ENCODE measurements at regions not wholly inside any gene's neighbourhood (a gene's known extent, or its start where the extent isn't known, plus 50 kb on each side); places are given as distances from the start of the nearest gene placed in this dataset.
A peak's percentile ranks its signal among the peaks of the same experiment; 100 is the strongest.
"Not testable (repeated sequence)": the region's sequence is repeated elsewhere in the genome, so short reads cannot be mapped to it uniquely, and the experiment has no call there.

DNA sequence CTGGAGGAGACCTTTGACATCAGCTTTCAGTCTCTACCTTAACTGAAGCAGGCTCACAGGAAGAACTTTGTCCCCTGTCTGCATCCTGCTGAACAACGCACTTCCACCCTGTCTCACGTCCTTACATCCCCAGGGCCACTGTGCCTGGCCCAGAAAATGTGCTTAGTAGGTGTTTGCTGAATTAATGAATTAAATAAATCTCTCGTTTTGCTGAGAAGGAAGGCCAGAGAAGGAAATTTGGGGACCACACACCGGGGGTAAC, 54.3 kb upstream of the CREB3L1 start:
- DNase-seq = no peak

DNA sequence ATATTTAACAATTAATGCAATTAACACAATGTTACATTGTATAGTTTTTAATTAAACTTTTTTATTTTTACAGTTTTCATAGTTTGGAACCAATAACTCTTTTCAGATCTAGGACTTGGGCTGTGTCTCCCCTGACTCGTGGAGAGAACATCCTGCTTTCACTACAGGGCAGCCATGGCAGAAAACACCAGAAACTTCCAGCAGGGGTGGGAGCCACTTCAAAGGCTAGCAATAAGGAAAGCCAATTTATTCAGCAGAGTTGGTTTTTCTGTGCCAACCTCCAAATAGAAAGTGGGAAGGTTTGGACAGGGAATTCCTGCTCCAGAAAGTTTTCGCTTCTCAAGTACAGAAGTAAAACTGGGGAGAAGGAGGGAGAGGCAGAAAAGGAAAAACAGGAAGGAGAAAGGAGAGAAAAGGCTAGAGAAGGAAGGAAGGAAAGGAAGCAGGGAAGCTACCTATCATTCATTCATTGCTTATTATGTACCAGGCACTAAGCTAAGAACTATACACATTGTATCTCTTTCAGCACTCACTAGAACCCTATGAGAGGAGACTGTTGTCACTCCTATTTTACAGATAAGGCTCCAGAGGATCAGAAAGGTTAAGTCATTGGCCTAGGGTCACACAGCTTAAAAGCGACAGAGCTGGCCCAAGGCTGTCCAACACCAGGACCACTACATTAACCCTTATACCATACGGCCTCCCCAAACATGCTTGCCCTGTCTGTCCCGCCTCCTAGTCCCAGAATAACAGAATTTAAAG, 54.8 kb upstream of the CREB3L1 start:
- peak; percentile 19 for DNase-seq

DNA sequence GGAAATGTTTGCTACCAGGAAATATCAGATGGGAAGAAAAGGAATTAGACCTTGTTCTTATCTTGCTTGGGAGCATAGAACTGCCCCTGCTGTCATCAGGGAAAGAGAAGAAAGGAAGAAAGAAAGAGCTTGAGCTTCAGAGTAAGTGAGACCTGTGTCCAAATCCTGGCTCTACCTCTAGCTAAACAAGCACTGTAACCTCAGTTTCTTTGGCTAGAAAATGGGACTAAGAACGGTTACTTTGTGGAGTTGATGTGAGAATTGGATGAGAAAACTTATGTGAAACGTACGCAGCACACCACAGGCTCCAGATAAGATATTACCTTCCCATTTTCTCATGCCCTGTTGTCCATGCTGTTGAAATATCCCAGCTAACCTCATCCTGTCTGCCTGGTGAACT, 57.1 kb upstream of the CREB3L1 start:
- DNase-seq = no peak

DNA sequence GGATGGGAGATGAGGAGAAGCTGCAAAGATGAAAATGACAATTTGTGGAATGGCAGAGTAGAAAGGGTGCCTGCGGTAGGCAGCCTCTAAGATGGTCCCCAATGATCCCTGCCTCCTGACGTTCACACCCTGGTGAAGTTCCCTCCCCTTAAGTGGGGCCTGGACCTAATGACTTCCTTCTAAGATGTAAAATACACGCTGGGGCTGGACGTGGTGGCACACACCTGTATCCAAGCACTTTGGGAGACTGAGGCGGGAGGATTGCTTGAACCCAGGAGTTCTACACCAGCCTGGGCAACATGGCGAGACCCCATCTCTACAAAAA, 60.7 kb upstream of the CREB3L1 start:
- DNase-seq = no peak

DNA sequence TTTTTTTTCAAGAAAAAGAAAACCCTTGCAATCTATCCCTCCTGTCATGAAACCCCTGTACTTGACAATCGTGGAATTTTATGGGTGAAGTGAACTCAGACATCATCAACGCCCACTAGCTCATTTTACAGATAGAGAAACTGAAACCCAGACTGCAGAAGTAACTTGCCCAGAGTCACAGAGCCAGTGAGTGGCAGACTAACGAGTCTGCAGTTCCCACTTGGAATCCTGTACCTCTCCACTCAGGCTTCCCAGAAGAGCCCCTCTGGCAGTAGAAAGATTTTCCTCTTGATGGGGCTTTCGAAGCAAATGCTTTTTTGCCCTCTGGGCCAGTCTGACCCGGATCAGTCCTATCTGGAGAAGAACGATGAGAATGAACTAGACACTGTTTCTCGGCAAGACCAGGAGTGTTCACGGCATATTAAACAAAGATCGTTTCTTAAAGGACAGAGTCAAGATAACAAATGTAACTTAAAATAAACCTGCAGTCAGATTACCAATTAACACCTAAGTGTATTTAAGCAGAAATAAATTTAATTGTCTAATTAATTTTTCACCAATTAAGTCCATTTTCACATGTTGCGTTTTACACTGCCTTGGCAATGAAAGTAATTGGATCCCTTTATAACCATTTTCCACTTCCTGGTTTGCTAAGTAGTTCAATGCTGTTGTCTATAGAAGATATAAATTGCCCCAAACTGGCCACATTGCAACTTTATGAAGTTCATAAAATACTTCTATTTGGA, 61.3 kb upstream of the CREB3L1 start:
- no peak for DNase-seq

DNA sequence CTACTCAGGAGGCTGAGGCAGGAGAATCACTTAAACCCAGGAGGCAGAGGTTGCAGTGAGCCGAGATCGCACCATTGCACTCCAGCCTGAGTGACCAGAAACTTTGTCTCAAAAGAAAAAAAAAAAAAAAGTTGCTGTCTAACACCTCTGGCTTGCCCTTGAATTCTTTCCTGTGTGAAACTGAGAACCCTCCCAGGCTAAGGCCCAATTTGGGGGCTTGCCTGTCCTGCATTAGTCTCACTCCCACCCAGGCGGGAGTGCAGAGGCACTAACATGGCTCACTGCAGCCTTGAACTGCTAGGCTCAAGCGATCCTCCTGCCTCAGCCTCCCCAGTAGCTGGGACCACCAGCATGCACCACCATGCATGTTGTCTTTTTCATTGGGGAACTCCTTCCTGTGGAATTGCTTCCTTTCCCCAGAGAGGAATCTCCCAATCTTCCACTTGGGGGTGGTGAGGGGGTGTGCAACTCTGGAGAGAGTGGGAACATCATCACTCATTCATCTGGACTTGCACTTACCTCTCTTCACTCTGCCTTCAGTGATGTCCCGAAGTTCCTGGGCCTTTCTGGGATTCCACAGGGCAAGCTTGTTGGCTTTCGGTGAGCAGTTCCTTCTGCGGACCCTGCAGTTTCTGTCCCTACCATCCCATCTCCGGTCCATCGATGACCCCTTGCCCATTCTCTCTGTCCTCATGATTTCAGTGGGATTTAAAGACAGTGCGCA, 62.1 kb upstream of the CREB3L1 start:
- DNase-seq = no peak

DNA sequence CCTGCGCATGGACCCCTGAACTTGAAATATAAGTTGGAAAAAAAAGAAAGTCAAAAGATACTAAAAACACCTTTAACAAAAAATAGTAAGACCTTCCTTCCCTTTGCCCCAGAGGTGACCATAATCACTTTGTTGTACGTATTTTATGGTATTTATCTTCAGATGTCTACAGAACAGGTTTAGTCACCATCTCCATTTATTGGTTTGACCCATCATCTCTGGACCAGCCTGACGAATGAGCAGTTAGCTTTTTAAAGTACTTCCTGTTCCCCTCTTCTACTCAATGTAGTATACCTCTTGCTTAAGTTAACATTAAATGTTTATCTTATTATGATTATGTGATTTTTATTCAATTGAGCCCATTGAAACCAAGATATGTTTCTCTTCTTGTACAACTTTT, 64.7 kb upstream of the CREB3L1 start:
- DNase-seq = no peak

DNA sequence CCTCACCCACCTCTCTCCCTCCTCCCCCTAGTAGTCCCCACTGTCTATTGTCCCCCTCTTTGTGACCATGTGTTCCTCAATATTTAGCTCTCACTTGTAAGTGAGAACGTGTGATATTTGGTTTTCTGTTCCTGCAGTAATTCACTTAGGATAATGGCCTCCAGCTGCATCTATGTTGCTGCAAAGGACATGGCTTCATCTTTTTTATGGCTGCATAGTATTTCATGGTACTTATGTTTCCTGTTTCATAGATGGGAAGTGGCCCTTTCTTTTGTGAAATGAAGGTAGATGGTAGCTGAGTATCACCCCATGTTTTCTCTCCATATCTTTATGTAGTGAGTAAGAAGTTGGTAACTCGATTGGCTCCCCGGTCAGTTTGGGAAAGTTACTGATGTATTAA, 66.6 kb upstream of the CREB3L1 start:
- DNase-seq = no peak

DNA sequence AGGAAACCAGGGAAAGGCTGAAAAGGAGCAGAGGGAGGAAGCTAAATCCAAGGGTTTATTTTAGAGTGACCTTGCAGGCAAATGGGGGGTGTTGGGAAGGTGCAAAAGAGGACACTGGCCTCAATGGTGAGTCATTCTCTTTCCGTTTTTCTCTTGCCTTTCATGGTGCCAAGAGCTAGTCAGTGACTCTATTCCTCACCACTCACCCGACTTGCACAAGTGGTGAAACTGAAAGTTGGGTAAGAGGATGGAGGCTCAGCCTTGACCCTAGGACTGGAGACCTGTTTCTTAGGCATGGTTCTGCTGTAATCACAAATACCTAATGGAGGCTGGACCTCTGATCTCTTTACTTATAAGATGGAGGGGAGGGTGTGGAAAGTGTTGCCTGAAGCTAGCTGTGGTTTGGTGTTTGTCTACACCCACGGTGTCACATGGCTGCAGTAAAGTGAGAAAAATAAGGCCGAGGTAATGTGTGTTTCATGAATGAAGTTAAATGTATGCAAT, 67.3 kb upstream of the CREB3L1 start:
- DNase-seq = peak; percentile 28

DNA sequence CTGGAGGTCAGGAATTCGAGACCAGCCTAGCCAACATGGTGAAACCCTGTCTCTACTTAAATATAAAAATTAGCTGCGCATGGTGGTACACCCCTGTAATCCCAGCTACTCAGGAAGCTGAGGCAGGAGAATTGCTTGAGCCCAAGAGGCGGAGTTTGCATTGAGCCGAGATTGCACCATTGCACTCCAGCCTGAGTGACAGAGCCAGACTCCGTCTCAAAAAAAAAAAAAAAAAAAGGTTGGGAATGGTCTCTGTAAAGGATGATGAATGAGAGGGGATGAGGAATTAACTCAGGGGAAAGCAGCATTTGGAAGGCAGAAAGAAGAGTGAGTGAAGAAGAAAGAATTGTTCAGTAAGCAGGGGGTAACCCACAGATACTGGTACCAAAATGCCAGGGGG, 67.8 kb upstream of the CREB3L1 start:
- DNase-seq = not testable (repeated sequence)

DNA sequence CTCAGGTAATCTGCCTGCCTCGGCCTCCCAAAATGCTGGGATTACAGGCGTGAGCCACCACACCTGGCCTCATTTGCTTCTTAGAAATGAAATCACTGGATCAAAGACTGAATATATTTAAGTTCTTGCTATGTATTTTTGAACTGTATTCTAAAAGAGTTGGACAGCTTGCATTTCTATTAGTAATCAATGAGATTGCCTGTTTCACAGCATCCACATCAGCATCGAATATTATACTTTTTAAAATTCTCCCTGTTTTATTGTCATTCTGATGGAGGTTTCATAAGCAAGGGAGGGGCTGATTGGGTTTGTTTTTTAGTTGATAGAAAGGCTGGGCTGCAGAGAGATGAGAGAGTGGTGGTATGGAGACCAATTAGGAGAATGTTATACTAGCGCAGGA, 68.7 kb upstream of the CREB3L1 start:
- DNase-seq = no peak

DNA sequence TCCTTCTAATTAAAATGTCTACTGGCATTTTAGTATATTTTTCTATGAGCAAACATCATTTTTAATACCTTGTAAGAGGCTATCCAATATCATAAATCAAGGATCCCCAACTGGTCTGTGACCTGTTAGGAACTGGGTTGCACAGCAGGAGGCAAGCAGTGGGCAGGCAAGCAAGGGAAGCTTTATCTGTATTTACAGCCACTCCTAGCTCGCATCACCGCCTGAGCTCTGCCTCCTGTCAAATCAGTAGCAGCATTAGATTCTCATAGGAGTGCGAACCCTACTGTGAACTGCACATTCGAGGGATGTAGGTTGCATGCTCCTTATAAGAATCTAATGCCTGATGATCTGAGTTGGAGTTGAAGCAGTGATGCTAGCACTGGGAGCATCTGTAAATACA, 70.2 kb upstream of the CREB3L1 start:
- DNase-seq = no peak

DNA sequence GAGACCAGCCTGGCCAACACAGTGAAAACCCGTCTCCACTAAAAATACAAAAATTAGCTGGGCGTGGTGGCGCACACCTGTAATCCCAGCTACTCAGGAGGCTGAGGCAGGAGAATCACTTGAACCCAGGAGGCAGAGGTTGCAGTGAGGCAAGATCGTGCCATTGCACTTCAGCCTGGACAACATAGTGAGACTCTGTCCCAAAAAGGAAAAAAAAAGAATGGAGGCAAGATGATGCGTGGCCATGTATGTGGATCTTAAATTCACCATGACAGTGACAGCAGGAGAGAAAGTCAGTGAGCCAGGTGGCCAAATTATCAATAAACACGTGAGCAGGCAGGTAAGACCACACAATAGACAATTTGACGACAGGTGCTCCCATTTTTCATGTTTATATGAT, 73.0 kb upstream of the CREB3L1 start:
- not testable (repeated sequence) for DNase-seq

DNA sequence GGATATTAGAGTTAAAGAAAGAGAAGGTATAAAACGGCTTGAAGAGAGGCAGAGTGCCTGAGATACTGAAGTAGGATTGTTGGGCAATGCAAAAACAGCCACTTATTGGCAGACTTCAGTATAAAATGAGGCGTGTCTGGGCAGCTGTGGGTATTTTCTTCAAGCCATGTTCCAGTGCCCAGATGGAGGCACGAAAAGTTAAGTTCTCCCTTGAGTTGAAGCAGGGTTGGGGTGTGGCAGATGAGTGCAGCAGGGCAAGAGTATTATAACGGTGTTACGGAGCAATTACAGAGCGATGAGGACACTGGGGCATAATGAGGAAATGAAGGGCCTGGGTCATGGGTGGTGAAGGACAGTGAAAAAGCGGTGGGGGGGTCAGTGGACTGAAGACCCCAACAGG, 73.7 kb upstream of the CREB3L1 start:
- DNase-seq = no peak

DNA sequence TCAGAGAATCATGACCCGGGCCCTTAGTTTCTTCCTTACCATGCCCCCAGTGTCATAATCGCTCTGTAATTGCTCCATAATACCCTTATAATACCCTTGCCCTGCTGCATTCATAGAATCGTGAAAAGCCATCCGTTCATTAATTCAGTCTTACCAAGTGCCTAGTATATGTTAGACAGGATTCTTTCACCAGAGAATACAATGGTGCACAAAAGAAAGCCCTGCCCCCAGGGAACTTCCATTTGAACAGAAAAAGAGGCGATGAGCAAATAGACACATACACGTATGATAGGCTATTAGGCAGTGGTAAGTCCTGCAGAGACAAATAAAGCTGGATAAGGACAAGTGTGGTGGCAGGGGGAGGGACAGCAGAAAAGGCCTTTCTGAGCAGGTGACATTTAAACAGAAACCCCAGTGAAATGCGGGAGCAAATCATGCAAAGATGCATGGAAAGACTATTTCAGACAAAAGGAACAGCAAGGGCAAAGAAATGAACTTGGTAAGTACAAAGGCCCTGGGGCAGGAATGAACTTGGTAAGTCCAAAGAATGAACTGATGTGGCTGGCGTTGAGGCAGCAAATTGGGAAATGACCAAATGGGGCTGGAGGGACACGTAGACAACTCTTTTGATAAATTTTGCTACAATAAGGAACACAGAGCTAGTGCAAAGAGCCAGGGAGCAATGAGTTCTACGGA, 74.6 kb upstream of the CREB3L1 start:
- no peak for DNase-seq

DNA sequence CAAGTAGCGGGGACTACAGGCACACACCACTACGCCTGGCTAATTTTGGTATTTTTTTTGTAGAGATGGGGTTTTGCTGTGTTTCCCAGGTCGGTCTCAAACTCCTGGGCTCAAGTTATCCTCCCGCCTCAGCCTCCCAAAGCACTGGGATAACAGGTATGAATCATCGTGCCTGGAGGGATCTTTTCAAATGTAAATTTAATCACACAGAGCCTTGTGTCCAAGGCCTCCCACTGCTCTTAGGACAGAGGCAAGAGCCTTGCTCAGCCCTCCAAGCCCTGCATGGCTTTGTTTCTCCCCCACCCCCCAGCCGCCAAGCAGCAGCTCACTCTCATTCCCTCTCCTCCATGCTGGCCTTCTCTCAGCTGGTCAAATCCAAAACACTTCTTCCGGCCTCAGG, 75.3 kb upstream of the CREB3L1 start:
- no peak for DNase-seq

DNA sequence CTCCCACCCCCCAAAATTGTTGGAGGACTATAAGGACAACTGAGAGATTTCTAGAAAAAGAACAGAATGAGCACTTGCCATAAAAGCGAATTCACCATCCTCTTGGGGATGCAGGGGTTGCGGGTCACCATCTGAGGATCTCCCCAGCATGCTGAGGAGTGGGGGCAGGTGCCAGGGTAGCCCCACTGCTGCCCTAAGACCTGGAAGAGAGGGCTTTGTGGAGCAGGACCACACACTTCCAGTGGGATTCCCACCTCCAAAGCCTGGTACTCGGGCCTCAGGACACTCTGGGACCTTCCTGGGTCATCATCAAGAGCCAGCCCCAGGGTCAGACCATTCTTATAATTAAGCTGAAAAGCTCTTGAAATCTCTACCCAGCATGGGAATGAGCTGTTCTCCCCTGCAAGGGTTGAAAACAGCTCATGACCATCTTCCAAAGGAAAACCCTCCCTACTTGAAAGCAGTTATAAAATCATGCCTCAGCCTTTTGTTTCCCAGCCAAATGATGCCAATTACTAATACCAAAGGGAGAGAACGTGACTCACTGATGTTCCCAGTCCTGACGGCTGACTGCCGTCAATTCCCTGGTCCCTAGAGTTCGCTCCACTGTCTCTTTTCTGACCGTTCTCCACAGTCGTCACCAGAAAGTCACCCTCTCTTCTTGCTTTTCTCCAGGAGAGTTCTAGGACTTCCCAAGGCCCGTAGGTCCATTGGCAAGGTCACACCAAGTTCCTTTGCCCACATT, 76.8 kb upstream of the CREB3L1 start:
- DNase-seq = peak; percentile 20

DNA sequence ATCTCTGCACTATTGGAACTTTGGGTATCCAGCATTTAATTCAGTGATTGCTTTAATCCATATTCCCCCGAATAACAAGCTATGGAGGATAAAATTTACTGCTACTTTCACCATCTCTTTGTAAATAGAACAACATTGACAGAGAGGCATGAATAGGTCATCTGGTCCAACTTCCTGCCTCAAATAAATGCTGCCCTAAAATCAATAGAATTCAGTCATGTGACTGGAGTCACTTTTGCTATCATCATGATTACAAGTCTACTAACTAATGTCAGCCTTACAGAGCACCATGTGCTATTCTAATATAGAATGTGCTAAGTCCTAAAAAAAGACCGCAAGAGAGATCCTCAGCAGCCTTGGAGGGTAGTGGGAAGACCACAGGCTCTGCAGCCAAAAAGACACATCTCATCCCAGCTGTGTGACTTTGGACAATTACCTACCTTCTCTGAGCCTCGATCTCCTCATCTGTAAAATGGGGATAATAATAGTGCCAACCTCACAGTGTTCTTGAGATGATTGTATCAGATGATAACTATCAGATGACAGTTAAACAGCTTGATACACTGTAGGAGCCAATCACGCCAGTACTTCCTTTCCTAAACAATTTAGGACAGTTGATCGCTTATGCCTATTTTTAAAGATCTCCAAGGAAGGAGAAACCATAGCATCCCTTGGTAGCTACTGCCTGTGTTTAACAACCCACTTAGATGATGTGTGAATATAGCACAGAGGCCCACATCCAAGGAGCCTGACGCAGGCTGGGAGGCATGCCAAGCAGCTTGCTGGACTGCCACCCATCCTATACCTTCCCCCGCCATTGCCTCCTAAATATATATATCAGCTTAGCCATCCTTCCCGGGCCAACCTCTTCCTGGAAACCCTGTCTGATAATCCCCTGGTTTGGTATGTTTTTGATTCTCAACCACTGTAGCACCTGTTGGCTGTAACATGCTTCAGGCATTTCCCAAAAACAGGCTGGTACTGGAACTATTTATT, 77.3 kb upstream of the PHF21A start:
- DNase-seq = no peak

DNA sequence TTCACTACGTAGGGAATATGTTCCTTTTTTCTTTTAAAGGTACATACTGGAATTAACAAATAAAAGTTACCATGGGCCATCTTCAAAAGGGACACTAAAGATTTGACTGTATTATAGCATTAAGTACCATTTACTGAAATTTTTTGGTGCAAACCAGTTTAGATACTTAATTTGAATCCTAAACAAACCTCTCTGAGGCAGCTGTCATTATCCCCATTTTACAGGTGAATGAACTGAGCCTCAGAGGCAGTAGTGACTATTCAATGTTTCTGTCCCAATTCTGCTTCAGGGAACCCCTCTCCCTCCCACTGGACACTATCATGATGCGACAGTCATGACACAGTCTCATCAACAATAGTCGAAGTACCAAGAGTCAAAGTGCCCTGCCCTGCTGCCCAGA, 76.2 kb upstream of the PHF21A start:
- DNase-seq = no peak

DNA sequence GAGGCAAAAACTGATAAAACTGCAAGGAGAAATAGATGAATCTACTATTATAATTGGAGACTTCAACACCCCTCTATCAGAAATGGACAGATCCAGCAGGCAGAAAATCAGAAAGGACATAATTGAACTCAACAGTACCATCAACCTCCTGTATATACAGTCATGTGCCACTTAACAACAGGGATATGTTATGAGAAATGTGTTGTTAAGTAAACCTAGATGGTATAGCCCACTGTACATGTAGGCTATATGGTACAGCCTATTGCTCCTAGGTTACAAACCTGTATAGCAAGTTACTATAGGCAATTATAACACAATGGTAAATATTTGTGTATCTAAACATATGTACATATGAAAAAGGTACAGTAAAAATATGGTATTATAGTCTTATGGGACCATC, 66.8 kb upstream of the PHF21A start:
- DNase-seq = no peak

DNA sequence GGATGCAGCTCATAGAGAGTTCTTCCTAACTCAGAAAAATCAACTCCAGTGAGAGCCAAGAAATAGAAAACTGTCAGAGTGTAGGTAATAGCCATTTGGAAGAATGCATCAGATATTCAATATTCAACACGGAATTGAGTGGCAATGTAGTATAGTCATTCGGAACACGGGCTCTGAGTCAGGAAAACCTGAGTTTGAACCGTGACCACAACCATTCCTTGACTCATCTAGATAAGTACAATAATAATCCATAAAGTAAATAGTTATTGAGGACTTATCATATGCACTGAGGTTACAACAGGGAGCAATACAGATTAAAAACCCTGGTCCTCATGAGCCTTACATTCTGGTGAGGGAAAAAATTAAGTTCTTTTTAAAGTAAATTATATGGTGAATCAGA, 62.6 kb upstream of the PHF21A start:
- peak; percentile 29 for DNase-seq
